ENCODE measurements at regions not wholly inside any gene's neighbourhood (a gene's known extent, or its start where the extent isn't known, plus 50 kb on each side); places are given as distances from the start of the nearest gene placed in this dataset.
A peak's percentile ranks its signal among the peaks of the same experiment; 100 is the strongest.

GRCh38 chr21:38159355-38159754 is 97.4 kb upstream of the KCNJ15 start:
- Histone ChIP-seq H3K36me3 (no peaks in the 10 kb centered on the region), H3K4me3 (no peak overlapping the region), H3K4me1 (peaks cover 0 to 5% (median 0%) of the 10 kb centered on the region in 9 donors), H3K27me3 (peaks cover 0 to 33% (median 15%) of the 10 kb centered on the region in 7 donors), H3K27ac (no peak overlapping the region), H3K9me3 (no peaks in the 10 kb centered on the region)
- peak; percentile 11 to 62 for DNase-seq
- TF ChIP-seq, protein P1, sequence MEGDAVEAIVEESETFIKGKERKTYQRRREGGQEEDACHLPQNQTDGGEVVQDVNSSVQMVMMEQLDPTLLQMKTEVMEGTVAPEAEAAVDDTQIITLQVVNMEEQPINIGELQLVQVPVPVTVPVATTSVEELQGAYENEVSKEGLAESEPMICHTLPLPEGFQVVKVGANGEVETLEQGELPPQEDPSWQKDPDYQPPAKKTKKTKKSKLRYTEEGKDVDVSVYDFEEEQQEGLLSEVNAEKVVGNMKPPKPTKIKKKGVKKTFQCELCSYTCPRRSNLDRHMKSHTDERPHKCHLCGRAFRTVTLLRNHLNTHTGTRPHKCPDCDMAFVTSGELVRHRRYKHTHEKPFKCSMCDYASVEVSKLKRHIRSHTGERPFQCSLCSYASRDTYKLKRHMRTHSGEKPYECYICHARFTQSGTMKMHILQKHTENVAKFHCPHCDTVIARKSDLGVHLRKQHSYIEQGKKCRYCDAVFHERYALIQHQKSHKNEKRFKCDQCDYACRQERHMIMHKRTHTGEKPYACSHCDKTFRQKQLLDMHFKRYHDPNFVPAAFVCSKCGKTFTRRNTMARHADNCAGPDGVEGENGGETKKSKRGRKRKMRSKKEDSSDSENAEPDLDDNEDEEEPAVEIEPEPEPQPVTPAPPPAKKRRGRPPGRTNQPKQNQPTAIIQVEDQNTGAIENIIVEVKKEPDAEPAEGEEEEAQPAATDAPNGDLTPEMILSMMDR (IDR thresholded peaks at IDR 0.05) = peak; percentile 68 to 86 (median 81)
- WGBS, 2 donors = 6 to 27% methylated on average over 3 of the region's 3 CpGs
- intact Hi-C loops (cut with DNase I) = loop anchor here in 7 of 10 donors (1.0 to 5.0 kb wide), 6 partner anchors 58 to 198 kb away; no protein-coding TSS in a partner anchor
- peak in 4 of 8 donors; percentile 33 to 74 (median 48) for ATAC-seq

GRCh38 chr21:38165466-38166172 is 91.2 kb upstream of the KCNJ15 start:
- Histone ChIP-seq H3K27ac (no peak overlapping the region), H3K4me3 (no peak overlapping the region), H3K4me1 (peaks cover 0 to 14% (median 7%) of the 10 kb centered on the region in 9 donors), H3K27me3 (peaks cover 0 to 10% (median 0%) of the 10 kb centered on the region in 7 donors), H3K36me3 (no peaks in the 10 kb centered on the region), H3K9me3 (no peaks in the 10 kb centered on the region)
- ATAC-seq (no peak), DNase-seq (no peak)
- intact Hi-C loops (cut with DNase I) = loop anchor here in 1 of 10 donors (10.0 kb wide), 1 partner anchor 989 kb away; no protein-coding TSS in a partner anchor
- TF ChIP-seq, protein P1 (IDR thresholded peaks at IDR 0.05) = no peak
- WGBS, 2 donors = 52 to 54% methylated on average over 10 of the region's 10 CpGs

DNA sequence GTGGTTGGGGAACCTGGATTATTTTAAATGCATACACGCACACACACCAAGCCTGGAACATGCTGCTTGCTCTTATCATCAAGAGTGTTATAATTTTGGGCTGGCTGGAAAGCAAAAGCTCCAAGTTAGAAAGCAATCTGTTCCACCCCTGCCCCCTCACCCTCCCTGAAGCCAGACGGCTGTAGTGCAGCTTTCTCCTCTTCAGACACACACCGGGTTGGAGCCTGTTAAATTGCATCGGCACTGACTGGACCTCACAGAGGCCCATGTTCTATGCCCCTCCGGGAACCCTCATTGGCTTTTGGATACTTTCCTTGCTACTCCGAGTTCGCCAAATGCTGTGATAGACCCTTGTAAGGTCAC is 90.6 kb upstream of the KCNJ15 start:
- intact Hi-C loops (cut with DNase I) = loop anchor here in 1 of 10 donors (10.0 kb wide), 1 partner anchor 989 kb away; no protein-coding TSS in a partner anchor
- H3K36me3 ChIP-seq = no peaks in the 10 kb centered on the region
- H3K27ac ChIP-seq = no peak overlapping the region
- TF ChIP-seq, protein P1 (IDR thresholded peaks at IDR 0.05) = no peak
- H3K27me3 ChIP-seq = peaks cover 0 to 10% (median 0%) of the 10 kb centered on the region in 7 donors
- DNase-seq = no peak
- peak in 2 of 8 donors; percentile 29 to 65 for ATAC-seq
- no peak overlapping the region for H3K4me3 ChIP-seq
- no peaks in the 10 kb centered on the region for H3K9me3 ChIP-seq
- H3K4me1 ChIP-seq = peaks cover 0 to 19% (median 9%) of the 10 kb centered on the region in 9 donors
- whole genome bisulfite sequencing, 2 donors = 40 to 45% methylated on average over 7 of the region's 7 CpGs

DNA sequence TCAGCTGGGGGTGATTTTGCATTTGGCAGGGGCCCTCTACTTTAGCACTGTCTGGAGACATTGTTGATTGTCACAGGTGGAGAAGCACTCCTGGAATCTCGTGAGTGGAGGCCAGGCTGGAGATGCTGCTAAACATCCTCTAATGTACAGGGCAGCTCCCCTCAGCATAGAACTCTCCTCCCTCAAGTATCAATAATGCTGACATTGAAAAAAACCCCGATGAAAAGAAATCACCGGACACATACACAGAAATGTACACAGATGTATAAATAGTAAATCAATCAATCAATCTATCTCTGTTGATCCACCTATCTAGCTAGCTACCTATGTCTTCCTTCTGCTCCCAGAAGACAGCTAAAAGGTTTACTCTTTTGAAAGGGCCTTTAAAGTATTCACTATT is 89.4 kb upstream of the KCNJ15 start:
- no peak overlapping the region for H3K4me3 ChIP-seq
- no peak overlapping the region for H3K27ac ChIP-seq
- H3K4me1 ChIP-seq = peaks cover 0 to 29% (median 17%) of the 10 kb centered on the region in 9 donors
- H3K9me3 ChIP-seq = no peaks in the 10 kb centered on the region
- DNase-seq = no peak
- WGBS, 2 donors = 89 to 92% methylated on average over 3 of the region's 3 CpGs
- intact Hi-C loops (cut with DNase I) = loop anchor here in 1 of 10 donors (10.0 kb wide), 1 partner anchor 987 kb away; no protein-coding TSS in a partner anchor
- ATAC-seq = no peak
- H3K36me3 ChIP-seq = no peaks in the 10 kb centered on the region
- TF ChIP-seq, protein P1 (IDR thresholded peaks at IDR 0.05) = no peak
- peaks cover 0 to 10% (median 0%) of the 10 kb centered on the region in 7 donors for H3K27me3 ChIP-seq

Data from heart right ventricle (tissue), 16 donors.